ENCODE measurements at regions not wholly inside any gene's neighbourhood (a gene's known extent, or its start where the extent isn't known, plus 50 kb on each side); places are given as distances from the start of the nearest gene placed in this dataset.

DNA sequence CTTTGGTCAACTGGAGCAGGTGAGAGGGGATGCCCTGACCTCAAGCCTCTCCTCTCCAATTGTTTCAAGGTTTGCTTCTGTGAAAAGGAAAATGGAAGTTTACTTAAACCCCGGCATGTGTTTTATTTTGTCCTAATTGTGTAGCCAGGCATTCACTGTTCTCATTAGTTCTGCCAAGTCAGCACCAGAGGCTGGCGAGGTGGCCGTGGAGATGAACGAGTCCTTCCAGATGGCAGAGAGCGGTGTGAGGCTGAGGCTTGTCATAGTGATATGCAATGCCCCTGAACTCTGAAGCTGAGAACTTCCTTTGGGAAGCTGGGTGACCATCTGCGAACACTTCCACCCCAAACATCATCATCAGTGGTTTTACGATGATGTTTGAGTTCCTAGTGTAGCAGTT lies 199.6 kb downstream of the TJP1 start:
- ATAC-seq = no peak

DNA sequence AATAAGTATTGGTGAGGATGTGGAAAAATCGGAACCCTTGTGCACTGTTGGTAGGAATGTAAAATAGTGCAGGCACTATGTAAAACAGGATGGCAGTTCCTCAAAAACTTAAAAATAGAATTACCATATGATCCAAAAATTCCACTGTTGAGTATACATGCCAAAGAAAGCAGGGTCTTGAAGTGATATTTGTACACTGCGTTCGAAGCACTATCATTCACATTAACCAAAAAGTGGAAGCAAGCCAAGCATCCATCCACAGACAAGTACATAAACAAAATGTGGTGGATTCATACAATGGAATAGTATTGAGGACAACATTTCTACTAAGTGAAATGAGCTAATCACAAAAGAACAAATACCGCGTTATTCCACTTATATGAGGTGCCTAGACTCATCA lies 200.7 kb downstream of the TJP1 start:
- peaks cover 3% of the 10 kb centered on the region for H3K9me3 Mint-ChIP-seq
- DNase-seq (no peak), ATAC-seq (no peak)
- H3K4me1 Mint-ChIP-seq (ENCODE audit: low read depth) = no peaks in the 10 kb centered on the region
- H3K36me3 Mint-ChIP-seq (ENCODE audit: insufficient read depth) = no peaks in the 10 kb centered on the region
- no peak overlapping the region for H3K4me3 Mint-ChIP-seq
- peaks cover 4% of the 10 kb centered on the region for H3K27me3 Mint-ChIP-seq (ENCODE audit: low read depth)

More for the DNA sequence above, 199.6 kb downstream of the TJP1 start:
- no peak overlapping the region for H3K4me3 Mint-ChIP-seq
- peaks cover 4% of the 10 kb centered on the region for H3K27me3 Mint-ChIP-seq (ENCODE audit: low read depth)
- DNase-seq = no peak
- no peaks in the 10 kb centered on the region for H3K36me3 Mint-ChIP-seq (ENCODE audit: insufficient read depth)
- no peaks in the 10 kb centered on the region for H3K4me1 Mint-ChIP-seq (ENCODE audit: low read depth)
- peaks cover 3% of the 10 kb centered on the region for H3K9me3 Mint-ChIP-seq

DNA sequence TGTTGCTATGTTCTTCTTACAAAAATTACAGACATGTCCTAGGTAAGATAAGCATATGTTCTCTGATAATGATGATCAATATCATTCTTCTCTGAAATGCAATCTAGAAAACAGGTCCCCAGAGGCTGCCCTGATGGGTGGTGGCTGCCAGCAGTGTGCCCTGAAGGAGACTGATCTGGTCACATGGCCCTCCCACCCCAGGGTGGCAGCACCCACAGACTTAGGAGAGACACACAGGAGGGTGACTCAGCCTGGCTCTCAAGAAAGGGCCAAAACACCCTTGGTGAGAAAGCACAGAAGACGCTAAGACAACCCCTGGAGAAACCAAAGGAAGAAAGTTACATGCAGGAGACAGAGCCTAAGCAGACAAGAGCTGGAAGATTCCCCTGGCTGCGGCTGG lies 203.7 kb downstream of the TJP1 start:
- no peaks in the 10 kb centered on the region for H3K9me3 Mint-ChIP-seq
- DNase-seq (no peak), ATAC-seq (no peak)
- no peaks in the 10 kb centered on the region for H3K36me3 Mint-ChIP-seq (ENCODE audit: insufficient read depth)
- H3K27me3 Mint-ChIP-seq (ENCODE audit: low read depth) = peaks cover 13% of the 10 kb centered on the region
- H3K4me3 Mint-ChIP-seq = no peak overlapping the region
- no peaks in the 10 kb centered on the region for H3K4me1 Mint-ChIP-seq (ENCODE audit: low read depth)

DNA sequence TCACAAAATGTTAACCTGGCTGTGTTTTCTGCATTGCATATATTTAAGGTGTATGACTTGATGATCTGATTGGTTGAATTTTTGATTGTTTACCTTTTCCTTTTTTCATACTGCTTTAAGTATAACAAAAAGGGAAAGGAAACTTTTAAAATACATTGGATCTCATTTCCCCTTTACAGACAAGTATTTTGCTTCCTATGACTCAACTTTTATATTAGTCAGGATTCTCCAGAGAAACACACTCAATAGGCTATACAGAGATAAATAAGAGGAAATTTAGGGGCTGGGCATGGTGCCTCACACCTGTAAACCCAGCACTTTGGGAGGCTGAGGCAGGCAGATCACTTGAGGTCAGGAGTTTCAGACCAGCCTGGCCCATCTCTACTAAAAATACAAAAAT lies 205.8 kb downstream of the TJP1 start:
- Mint-ChIP-seq H3K4me1 (ENCODE audit: low read depth) (no peaks in the 10 kb centered on the region), H3K27me3 (ENCODE audit: low read depth) (peaks cover 14% of the 10 kb centered on the region), H3K4me3 (no peak overlapping the region), H3K36me3 (ENCODE audit: insufficient read depth) (no peaks in the 10 kb centered on the region), H3K9me3 (no peaks in the 10 kb centered on the region)
- ATAC-seq (no peak), DNase-seq (no peak)

DNA sequence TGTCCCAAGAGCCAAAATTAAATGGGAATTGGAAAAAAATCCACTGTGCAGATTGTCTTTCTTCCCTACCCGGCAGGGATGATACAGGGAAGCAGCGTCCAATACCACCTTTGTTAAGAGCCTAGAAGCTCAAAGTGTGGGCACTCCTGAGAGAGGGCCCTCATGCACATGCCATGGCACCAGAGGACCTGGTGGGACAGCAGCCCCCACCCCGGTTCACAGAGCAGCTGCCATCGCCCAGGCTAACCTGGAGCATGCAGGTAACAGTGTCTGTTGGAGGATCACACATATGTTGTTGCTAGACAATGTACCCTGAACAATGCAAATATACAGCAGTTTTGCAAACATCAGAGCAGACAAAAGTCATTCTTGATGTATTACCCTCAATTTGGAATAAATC lies 206.5 kb downstream of the TJP1 start:
- no peak for ATAC-seq
- H3K36me3 Mint-ChIP-seq (ENCODE audit: insufficient read depth) = no peaks in the 10 kb centered on the region
- H3K9me3 Mint-ChIP-seq = no peaks in the 10 kb centered on the region
- H3K4me3 Mint-ChIP-seq = no peak overlapping the region
- H3K4me1 Mint-ChIP-seq (ENCODE audit: low read depth) = no peaks in the 10 kb centered on the region
- H3K27me3 Mint-ChIP-seq (ENCODE audit: low read depth) = peaks cover 17% of the 10 kb centered on the region
- no peak for DNase-seq

DNA sequence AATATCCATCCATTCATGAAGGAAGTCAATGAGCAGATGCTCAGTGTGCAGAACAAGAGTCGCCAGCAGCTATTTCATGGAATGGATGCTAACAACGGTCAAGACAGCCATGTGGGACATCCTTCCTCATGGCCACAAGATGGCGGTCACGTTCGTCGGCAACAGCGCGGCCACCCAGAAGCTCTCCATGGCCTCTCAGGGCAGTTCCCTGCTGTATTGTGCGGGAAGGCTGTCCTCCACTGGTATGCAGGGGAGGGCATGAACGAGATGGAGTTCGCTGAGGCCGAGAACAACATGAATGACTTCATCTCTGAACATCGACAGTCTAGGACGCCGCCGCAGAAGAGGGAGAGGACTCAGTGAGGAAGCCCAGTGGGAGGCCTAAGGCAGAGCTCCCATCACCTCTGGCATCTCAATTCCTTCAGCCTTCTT lies 208.3 kb downstream of the TJP1 start:
- Mint-ChIP-seq H3K9me3 (no peaks in the 10 kb centered on the region), H3K27me3 (ENCODE audit: low read depth) (peaks cover 17% of the 10 kb centered on the region), H3K36me3 (ENCODE audit: insufficient read depth) (no peaks in the 10 kb centered on the region), H3K4me1 (ENCODE audit: low read depth) (no peaks in the 10 kb centered on the region), H3K4me3 (no peak overlapping the region)
- no peak for DNase-seq
- ATAC-seq = no peak

DNA sequence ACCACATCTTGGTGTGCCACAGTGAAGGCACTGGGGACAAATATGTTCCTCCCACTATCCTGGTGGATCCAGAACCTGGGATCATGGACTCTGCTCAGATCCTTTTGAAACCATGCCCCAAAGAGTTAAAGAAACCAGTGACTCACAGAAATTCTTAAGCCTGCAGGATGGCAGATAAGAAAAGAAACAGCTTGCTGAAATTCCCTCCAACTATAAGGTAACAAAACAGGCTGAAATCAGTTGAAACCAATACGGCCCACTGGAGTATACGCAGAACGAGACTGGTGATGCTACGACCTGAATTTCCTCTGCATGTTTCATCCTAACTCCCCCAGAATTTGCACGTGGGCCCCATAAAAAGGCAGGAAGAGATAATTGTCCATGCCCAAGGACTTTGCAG lies 209.6 kb downstream of the TJP1 start:
- peaks cover 18% of the 10 kb centered on the region for H3K27me3 Mint-ChIP-seq (ENCODE audit: low read depth)
- no peak for DNase-seq
- no peaks in the 10 kb centered on the region for H3K9me3 Mint-ChIP-seq
- no peak for ATAC-seq
- no peaks in the 10 kb centered on the region for H3K36me3 Mint-ChIP-seq (ENCODE audit: insufficient read depth)
- H3K4me1 Mint-ChIP-seq (ENCODE audit: low read depth) = no peaks in the 10 kb centered on the region
- H3K4me3 Mint-ChIP-seq = no peak overlapping the region

DNA sequence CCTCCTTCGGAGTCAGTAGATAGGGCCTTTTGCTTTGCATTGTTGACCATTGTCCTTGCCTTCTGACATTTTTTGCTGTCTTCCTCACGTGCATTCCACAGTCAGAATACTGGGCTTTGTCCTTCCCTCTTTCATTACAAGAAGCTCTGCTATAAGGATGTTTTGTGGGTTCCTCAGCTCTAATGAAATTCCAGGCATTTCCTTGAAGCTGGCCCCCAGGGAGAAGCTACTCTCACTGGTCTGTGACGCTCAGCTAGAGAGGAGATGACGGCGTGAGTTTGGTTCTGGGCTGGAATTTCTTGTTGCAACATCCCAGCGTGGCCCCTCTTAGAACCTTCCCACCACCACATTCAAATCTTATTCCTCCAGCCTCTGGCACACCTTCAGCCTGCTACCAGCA lies 210.2 kb downstream of the TJP1 start:
- no peak overlapping the region for H3K4me3 Mint-ChIP-seq

DNA sequence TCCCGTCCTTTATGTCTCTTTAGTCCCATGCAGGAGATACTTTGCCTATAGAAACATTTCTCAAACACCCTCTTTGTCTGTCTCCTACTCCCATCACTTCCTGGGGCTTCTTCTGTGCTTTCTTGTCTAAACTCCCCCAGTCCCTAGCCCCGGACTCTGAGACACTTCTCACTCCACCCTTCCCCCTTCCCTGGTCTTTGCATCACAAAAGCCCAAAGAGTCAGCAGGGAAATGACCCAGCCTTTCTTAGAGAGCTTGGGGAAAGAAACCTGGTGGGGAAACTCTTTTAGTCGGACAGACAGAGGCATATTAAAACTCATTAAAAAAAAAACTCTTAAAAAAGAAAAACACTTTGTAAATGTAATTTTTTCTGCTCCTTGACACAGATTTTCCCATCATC lies 211.2 kb downstream of the TJP1 start:
- DNase-seq (no peak), ATAC-seq (no peak)
- Mint-ChIP-seq H3K36me3 (ENCODE audit: insufficient read depth) (no peaks in the 10 kb centered on the region), H3K4me1 (ENCODE audit: low read depth) (no peaks in the 10 kb centered on the region), H3K4me3 (no peak overlapping the region), H3K9me3 (no peaks in the 10 kb centered on the region), H3K27me3 (ENCODE audit: low read depth) (peaks cover 15% of the 10 kb centered on the region)

More for the DNA sequence above, 210.2 kb downstream of the TJP1 start:
- Mint-ChIP-seq H3K9me3 (no peaks in the 10 kb centered on the region), H3K4me1 (ENCODE audit: low read depth) (no peaks in the 10 kb centered on the region), H3K36me3 (ENCODE audit: insufficient read depth) (no peaks in the 10 kb centered on the region), H3K27me3 (ENCODE audit: low read depth) (peaks cover 18% of the 10 kb centered on the region)
- DNase-seq (no peak), ATAC-seq (no peak)

DNA sequence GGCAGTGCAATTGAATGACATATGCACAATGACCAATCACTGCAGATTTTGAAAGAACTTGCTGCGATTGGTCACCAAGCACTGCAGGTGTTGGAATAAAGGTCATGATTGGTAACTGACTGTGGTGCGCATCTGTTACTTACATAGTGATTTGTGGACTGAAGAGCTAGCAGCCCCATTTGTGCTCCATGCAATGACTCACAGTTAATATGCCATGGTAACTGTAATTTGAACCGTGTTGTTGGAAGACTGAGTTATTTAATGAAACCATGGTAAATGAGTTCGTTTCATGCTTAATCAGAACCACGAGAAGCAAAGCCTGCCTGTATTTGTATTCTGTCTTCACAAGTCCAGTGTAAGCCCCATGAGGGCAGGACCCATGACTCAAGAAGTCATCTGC lies 220.5 kb downstream of the TJP1 start:
- Mint-ChIP-seq H3K4me3 (no peak overlapping the region), H3K4me1 (ENCODE audit: low read depth) (no peaks in the 10 kb centered on the region), H3K36me3 (ENCODE audit: insufficient read depth) (no peaks in the 10 kb centered on the region), H3K9me3 (no peaks in the 10 kb centered on the region), H3K27me3 (ENCODE audit: low read depth) (peaks cover 2% of the 10 kb centered on the region)
- DNase-seq (no peak), ATAC-seq (no peak)

DNA sequence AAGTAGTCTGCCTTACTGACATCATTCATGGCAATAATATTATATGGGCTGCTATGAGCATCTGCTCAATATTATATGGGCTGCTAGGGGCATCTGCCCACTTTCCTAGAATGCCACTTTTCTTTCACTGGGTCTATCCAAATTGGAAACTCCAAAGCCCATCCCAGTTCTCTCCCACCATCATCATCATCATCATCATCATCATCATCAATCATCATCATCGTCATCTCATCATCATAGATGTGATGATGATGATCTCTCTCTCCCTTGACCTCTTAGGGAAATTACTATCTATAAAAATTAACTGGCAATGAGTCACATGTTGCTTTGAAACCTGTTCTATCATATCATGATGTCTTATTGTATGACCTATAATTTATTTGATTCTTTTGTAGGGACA lies 222.0 kb downstream of the TJP1 start:
- Mint-ChIP-seq H3K9me3 (no peaks in the 10 kb centered on the region), H3K27me3 (ENCODE audit: low read depth) (peaks cover 2% of the 10 kb centered on the region), H3K36me3 (ENCODE audit: insufficient read depth) (no peaks in the 10 kb centered on the region), H3K4me1 (ENCODE audit: low read depth) (no peaks in the 10 kb centered on the region), H3K4me3 (no peak overlapping the region)
- no peak for ATAC-seq
- DNase-seq = no peak

DNA sequence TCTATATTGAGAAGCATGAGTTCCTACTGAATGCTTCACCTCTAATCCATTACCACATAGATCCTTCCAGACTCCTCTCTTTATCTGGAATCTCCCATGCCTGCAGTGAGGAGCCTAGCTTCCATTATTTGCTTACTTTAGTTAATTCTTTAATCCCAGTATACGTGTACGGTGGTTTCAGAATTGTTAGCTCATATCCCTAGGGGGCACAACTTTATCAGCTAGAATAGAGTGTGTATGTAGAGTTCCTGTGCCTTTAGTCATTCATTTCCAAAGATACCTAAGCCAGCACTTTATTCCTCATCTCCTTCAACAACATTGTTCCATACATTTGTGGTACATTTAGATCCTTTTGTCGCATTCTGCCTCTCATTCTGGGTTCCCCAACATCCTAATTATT lies 226.0 kb downstream of the TJP1 start:
- no peak for DNase-seq
- H3K27me3 Mint-ChIP-seq (ENCODE audit: low read depth) = peaks cover 2% of the 10 kb centered on the region
- ATAC-seq = no peak
- no peaks in the 10 kb centered on the region for H3K9me3 Mint-ChIP-seq
- H3K4me3 Mint-ChIP-seq = no peak overlapping the region
- no peaks in the 10 kb centered on the region for H3K36me3 Mint-ChIP-seq (ENCODE audit: insufficient read depth)
- no peaks in the 10 kb centered on the region for H3K4me1 Mint-ChIP-seq (ENCODE audit: low read depth)

DNA sequence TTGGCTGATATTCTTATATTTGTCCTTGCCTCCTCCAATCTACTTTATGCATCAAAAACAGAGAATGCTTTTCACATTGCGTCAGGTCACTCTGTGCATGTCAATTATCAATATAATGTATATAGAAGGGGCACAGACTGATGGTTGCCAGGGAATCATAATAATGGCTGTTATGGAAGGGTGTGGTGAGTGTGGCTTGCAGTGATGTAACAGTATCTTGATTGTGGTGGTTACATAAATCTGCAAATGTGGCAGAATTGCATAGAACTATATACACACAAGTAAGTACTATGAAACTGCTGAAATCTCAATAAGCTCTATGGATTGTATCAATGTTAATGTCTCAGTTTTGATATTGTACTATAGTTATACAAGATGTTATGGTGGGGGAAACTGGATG lies 228.6 kb downstream of the TJP1 start:
- Mint-ChIP-seq H3K4me1 (ENCODE audit: low read depth) (no peaks in the 10 kb centered on the region), H3K36me3 (ENCODE audit: insufficient read depth) (no peaks in the 10 kb centered on the region), H3K27me3 (ENCODE audit: low read depth) (no peaks in the 10 kb centered on the region), H3K4me3 (no peak overlapping the region), H3K9me3 (no peaks in the 10 kb centered on the region)
- ATAC-seq = no peak
- DNase-seq = no peak

DNA sequence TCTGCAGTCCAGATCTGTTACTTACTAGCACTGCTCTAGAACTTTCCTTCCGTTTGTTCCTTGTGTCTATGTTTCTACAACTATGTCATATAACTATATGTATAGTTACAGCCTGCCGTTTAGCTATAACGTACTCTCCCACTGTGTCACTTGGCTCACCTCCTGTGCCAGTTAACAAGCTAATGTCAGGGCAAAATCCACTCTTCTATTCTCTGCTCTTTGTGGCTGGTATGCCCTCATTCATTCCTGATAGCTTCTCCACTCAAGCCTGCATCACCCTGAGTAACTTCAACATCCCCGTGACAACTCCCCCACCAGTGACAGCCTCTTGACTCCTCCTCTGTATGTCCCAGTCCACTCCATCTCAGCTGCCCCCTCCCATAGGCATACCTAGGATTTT lies 229.2 kb downstream of the TJP1 start:
- Mint-ChIP-seq H3K27me3 (ENCODE audit: low read depth) (no peaks in the 10 kb centered on the region), H3K36me3 (ENCODE audit: insufficient read depth) (no peaks in the 10 kb centered on the region), H3K4me3 (no peak overlapping the region), H3K4me1 (ENCODE audit: low read depth) (no peaks in the 10 kb centered on the region), H3K9me3 (no peaks in the 10 kb centered on the region)
- DNase-seq = no peak
- no peak for ATAC-seq

DNA sequence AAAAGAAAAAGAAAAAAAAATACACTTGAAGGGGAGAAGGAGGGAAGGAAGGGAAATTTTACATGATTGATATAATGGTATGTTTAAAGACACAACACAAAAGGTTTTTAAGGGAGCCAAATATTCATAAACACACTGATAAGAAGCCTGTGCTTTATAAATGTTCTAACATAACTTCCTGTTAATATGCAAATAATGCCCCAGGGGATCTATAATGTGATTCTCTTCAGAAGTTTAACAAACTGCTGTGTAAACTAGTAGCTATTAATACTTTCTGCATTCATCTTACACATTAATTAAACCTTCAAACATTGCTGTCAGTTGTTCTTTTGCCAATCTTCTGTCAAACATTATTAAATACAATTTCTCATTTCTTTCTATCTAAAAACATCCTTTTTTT lies 231.6 kb downstream of the TJP1 start:
- DNase-seq (no peak), ATAC-seq (no peak)
- Mint-ChIP-seq H3K4me3 (no peak overlapping the region), H3K27me3 (ENCODE audit: low read depth) (no peaks in the 10 kb centered on the region), H3K9me3 (no peaks in the 10 kb centered on the region), H3K4me1 (ENCODE audit: low read depth) (no peaks in the 10 kb centered on the region), H3K36me3 (ENCODE audit: insufficient read depth) (no peaks in the 10 kb centered on the region)

DNA sequence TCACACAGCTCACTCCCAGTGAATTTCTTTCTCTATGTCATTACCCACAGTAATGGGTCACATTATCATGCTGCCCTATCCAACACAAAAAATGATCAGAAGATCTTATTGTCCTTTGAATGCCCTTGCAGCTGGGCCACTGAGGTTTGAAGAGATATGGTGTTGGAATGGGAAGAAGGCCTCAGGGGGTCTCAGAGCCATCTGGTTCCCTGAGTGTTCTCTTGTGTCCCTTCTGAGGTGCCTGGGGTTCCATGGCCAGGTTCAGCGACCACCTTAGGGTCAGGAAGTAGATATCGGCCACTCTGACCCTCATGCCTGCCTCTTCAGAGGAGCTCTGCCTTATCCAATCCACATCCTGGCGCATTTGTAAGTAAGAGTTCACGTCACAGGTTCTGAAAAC lies 232.3 kb downstream of the TJP1 start:
- Mint-ChIP-seq H3K36me3 (ENCODE audit: insufficient read depth) (no peaks in the 10 kb centered on the region), H3K4me1 (ENCODE audit: low read depth) (no peaks in the 10 kb centered on the region), H3K4me3 (no peak overlapping the region), H3K27me3 (ENCODE audit: low read depth) (no peaks in the 10 kb centered on the region), H3K9me3 (no peaks in the 10 kb centered on the region)
- DNase-seq (no peak), ATAC-seq (no peak)
